Type B pancreatic cell (in vitro differentiated cells): ENCODE measurements at regions not wholly inside any gene's neighbourhood (a gene's known extent, or its start where the extent isn't known, plus 50 kb on each side); places are given as distances from the start of the nearest gene placed in this dataset.

Experiments used
- DNase-seq: peaks from one replicate; pipeline ENCODE4 v3.0.0; 2021; ENCODE audit warnings: mixed read lengths; ENCODE audit not compliant: unreplicated experiment; ENCODE audit errors: extremely low spot score
- H3K27ac Mint-ChIP-seq: 2 replicates; pipeline ENCODE4 v1.8.0; 2021; ENCODE audit warnings: mild to moderate bottlenecking, mixed read lengths
- H3K27me3 Mint-ChIP-seq: 2 replicates; pipeline ENCODE4 v1.8.0; 2021; ENCODE audit warnings: mixed read lengths
- H3K36me3 Mint-ChIP-seq: 2 replicates; pipeline ENCODE4 v1.8.0; 2021; ENCODE audit warnings: mixed read lengths
- H3K4me1 Mint-ChIP-seq: one replicate; pipeline ENCODE4 v1.8.0; 2021; ENCODE audit warnings: mixed read lengths; ENCODE audit not compliant: unreplicated experiment
- H3K4me3 Mint-ChIP-seq: 2 replicates; pipeline ENCODE4 v1.8.0; 2021; ENCODE audit warnings: mild to moderate bottlenecking, mixed read lengths
- H3K9me3 Mint-ChIP-seq: 2 replicates; pipeline ENCODE4 v1.8.0; 2021; ENCODE audit warnings: mixed read lengths
- TF ChIP-seq, protein P1 (sequence below): fragments of 200-600 bp; sonication (generic); conservative IDR thresholded peaks from 2 replicates; pipeline ENCODE4 v1.5.0; 2021; ENCODE audit warnings: antibody characterized with exemption, mild to moderate bottlenecking

DNA sequence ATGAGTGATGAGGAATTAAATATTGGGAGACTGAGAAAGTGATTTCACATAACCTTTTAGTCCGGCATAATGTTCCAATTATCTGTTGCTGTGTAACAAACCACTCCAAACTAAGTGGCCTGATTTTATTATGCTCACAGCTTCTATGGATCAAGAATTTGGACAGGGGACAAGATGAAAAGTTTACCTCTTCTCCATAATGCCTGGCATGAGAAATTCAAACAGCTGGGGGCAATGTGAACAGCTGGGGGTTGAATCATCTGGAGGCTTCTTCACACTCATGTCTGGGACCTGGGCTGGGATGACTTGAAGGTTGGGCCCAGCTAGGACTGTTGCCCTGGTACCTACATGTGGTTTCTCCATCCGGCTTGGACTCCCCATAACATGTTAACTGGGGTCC lies 99.4 kb upstream of the DRD2 start:
- Mint-ChIP-seq H3K4me1 (peaks cover 36% of the 10 kb centered on the region), H3K27ac (no peak overlapping the region), H3K36me3 (no peaks in the 10 kb centered on the region), H3K4me3 (no peak overlapping the region), H3K9me3 (peaks cover 3% of the 10 kb centered on the region), H3K27me3 (peaks cover 25% of the 10 kb centered on the region)
- TF ChIP-seq, protein P1, sequence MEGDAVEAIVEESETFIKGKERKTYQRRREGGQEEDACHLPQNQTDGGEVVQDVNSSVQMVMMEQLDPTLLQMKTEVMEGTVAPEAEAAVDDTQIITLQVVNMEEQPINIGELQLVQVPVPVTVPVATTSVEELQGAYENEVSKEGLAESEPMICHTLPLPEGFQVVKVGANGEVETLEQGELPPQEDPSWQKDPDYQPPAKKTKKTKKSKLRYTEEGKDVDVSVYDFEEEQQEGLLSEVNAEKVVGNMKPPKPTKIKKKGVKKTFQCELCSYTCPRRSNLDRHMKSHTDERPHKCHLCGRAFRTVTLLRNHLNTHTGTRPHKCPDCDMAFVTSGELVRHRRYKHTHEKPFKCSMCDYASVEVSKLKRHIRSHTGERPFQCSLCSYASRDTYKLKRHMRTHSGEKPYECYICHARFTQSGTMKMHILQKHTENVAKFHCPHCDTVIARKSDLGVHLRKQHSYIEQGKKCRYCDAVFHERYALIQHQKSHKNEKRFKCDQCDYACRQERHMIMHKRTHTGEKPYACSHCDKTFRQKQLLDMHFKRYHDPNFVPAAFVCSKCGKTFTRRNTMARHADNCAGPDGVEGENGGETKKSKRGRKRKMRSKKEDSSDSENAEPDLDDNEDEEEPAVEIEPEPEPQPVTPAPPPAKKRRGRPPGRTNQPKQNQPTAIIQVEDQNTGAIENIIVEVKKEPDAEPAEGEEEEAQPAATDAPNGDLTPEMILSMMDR, result no peak
- DNase-seq, result no peak

DNA sequence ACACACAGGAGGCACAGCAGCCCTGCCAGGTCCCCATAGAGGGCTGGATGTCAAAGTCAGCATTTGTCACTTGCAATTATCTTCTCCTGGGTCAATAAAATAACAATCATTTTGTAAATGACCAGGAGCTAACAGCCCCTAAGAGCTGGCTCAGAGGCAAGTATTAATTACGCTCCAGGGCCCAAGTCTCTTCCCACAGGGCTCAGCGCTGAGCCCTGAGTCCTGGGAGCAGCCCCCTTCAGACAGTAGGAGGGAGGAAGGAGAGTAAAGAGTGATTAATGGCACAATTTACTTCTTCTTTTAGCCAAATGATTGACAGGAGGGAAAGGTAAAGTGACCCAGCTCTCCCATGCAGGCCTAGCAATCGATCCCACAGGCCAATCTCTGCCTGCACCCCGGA lies 99.0 kb upstream of the DRD2 start:
- peaks cover 3% of the 10 kb centered on the region for H3K9me3 Mint-ChIP-seq
- TF ChIP-seq, protein P1, result no peak
- no peak for DNase-seq
- no peak overlapping the region for H3K27ac Mint-ChIP-seq
- peaks cover 22% of the 10 kb centered on the region for H3K27me3 Mint-ChIP-seq
- peaks cover 38% of the 10 kb centered on the region for H3K4me1 Mint-ChIP-seq
- H3K36me3 Mint-ChIP-seq, result no peaks in the 10 kb centered on the region
- H3K4me3 Mint-ChIP-seq, result no peak overlapping the region

DNA sequence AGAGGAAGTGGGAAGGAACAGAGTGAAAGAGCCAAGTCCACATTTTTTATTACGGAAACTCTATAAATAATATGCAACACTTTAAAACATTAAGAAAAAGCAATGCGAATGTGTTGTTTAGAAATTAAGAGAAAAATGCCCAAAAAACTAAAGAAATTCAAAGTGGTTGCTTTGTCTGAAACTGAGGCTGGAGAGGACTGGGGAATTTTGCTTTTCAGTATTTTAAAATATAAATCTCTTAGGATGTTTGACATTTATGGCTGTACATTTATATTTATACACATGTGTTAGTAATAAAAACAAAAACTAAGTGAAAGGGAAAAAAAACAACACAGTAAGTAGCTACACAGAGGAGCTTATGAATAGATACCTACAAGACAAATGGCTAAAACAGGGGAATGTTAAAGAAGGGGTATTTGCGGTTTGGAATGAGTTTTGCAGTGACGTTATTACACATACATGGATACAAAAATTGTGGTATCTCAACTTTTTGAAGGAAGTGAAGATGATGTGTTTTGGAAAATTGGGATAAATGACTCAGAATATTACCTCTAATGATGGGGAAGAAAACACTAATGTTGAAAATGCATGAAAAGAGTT lies 97.0 kb upstream of the DRD2 start:
- Mint-ChIP-seq H3K27me3 (peaks cover 12% of the 10 kb centered on the region), H3K9me3 (peaks cover 3% of the 10 kb centered on the region), H3K4me1 (peaks cover 29% of the 10 kb centered on the region), H3K4me3 (no peak overlapping the region), H3K36me3 (no peaks in the 10 kb centered on the region), H3K27ac (no peak overlapping the region)
- TF ChIP-seq, protein P1, result no peak
- DNase-seq, result no peak

DNA sequence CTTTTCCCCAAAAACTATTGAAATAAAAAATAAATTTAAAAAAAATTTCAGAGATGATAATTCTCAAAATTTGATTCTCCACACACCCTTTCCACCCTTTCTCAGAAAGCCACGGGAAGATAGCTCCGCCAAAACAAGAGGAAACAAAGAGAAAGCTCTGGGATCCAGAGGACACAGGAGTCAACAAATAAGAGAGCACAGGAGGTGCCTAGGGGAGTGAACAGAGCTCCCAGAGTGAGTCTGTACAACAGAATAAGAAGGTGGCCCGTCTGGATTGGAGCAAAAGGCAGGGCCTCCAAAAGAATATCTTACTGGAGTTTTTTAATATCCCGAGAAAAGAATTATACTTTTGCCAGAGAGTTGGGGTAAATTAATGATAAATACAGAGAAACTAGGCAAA lies 96.3 kb upstream of the DRD2 start:
- Mint-ChIP-seq H3K36me3 (no peaks in the 10 kb centered on the region), H3K4me3 (no peak overlapping the region), H3K9me3 (peaks cover 3% of the 10 kb centered on the region), H3K27me3 (peaks cover 14% of the 10 kb centered on the region), H3K27ac (no peak overlapping the region), H3K4me1 (peaks cover 25% of the 10 kb centered on the region)
- TF ChIP-seq, protein P1, result no peak
- no peak for DNase-seq

DNA sequence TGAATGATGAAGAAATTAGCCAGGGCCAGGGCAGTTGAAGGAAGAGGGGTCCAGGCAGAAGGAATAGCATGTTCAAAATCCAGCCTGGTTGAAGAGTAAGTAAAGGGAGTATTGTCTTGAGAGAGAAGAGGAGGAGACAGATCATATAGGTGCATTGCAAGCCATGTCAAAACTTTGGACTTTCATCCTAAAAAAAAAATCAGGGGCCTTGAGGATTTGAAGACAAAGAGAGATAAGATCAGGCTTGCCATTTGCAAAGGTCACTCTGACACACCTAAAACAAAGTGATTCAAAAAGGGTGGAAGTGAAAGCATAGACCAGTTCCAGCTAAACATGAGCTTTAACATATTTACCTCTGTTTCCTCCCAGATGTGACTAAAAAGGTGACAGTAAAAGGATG lies 95.7 kb upstream of the DRD2 start:
- no peak for DNase-seq
- H3K27me3 Mint-ChIP-seq, result peaks cover 14% of the 10 kb centered on the region
- TF ChIP-seq, protein P1, result no peak
- H3K4me1 Mint-ChIP-seq, result peaks cover 25% of the 10 kb centered on the region
- H3K36me3 Mint-ChIP-seq, result no peaks in the 10 kb centered on the region
- no peak overlapping the region for H3K27ac Mint-ChIP-seq
- H3K4me3 Mint-ChIP-seq, result no peak overlapping the region
- no peaks in the 10 kb centered on the region for H3K9me3 Mint-ChIP-seq

DNA sequence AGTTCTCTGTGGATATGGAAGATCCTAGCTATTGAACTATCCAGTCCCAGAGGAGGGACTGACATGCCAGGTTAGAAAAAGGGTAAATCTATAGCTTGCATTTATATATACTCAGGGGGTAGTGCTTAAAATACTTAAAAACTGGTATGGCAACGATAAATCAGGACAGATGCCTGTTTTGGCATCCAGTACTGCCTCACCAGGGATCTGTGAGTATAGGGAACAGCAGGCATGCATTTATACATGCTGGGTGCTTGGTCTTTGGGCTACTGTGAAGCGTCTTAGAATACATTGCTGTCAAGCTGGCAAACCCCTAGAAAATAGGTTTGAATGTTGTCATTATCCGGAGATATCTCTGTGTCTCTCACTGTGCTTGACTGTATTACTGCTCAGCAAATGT lies 94.2 kb upstream of the DRD2 start:
- Mint-ChIP-seq H3K27me3 (peaks cover 18% of the 10 kb centered on the region), H3K36me3 (no peaks in the 10 kb centered on the region), H3K4me1 (peaks cover 25% of the 10 kb centered on the region), H3K4me3 (no peak overlapping the region), H3K27ac (no peak overlapping the region), H3K9me3 (no peaks in the 10 kb centered on the region)
- TF ChIP-seq, protein P1, result no peak
- no peak for DNase-seq
